ENCODE measurements at regions not wholly inside any gene's neighbourhood (a gene's known extent, or its start where the extent isn't known, plus 50 kb on each side); places are given as distances from the start of the nearest gene placed in this dataset.

- TF ChIP-seq EZH2phosphoT487 (IDR thresholded peaks at IDR 0.05; ENCODE audit: insufficient read depth, low read depth) (no peak), EZH2 (IDR thresholded peaks at IDR 0.05; ENCODE audit: insufficient read depth, poor library complexity, severe bottlenecking) (no peak)
Measured at GRCh38 chrX:150205011-150205410, 158.1 kb upstream of the MAMLD1 start.
